NCI-H345 treated with DMSO at 0.1 percent for 48 hours (cell line): ENCODE measurements at regions not wholly inside any gene's neighbourhood (a gene's known extent, or its start where the extent isn't known, plus 50 kb on each side); places are given as distances from the start of the nearest gene placed in this dataset.

Source experiments
- DNase-seq: peaks from one replicate; lab custom pipeline; 2025; ENCODE audit not compliant: unreplicated experiment; lab: John Stamatoyannopoulos, UW

GRCh38 chr18:26794230-26795101 is 71.0 kb downstream of the AQP4 start:
- DNase-seq = no peak

GRCh38 chr18:26792661-26793060 is 72.8 kb downstream of the AQP4 start:
- no peak for DNase-seq

DNA sequence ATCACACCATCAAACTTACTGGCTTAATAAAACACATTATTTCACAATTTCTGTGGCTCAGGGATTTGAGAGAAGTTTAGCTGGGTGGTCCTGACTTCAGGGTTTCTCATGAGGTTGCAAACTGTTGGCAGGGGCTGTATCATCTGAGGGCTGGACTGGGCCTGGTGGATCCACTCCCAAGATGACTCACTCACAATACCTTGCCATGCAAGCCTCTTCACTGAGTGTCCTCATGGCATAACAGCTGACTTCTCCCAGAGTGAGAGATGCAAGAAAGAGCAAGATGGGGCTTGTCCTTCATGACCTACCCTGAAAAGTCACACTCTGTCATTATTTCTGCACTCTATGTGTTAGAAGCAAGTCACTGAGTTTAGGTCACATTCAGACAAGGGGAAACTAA is 73.8 kb downstream of the AQP4 start:
- DNase-seq = no peak

GRCh38 chr18:26784599-26784998 is 80.9 kb downstream of the AQP4 start:
- no peak for DNase-seq

GRCh38 chr18:26783170-26783569 is 82.3 kb downstream of the AQP4 start:
- no peak for DNase-seq

DNA sequence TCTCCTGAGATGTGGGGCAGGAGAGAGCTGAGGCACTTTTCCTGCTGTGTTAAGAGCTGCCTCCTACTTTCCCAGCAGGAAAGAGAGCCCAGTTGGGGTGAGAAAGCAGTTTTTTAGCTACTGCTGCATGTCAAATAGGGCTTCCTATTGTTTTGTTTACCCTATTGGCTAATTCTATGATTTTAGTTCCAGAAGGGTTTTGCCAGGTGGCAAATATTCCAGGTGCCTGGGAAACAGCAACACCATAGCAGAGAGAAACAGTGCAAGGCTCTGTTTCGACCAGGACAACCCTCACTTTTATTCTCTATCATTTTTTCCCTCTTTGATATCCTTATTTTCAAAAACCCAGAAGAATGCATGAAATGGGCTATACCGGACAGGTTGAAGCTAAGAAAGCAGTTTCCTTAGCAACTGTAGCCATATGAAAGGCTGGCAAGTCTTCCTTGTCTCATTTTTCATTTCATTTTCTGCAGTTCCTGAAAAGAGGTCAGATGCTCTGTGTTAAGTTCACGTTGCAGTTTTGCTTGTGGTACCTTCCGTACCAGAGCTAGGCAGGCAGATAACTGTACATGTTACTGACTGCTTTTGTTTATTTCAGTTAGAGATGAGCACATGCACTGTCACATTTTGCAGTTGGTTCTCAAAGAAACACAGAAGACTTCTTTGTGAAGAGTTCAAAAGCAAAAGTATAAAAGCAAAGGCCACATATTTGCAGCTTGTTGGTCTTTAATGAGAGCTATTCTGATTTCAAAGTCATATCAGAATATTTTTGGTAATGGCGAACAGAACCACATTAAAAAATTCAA is 84.8 kb downstream of the AQP4 start:
- no peak for DNase-seq

- DNase-seq = no peak
These were observed 87.5 kb downstream of the AQP4 start for GRCh38 chr18:26778054-26778393.

- no peak for DNase-seq
These were observed 88.0 kb downstream of the AQP4 start for GRCh38 chr18:26777351-26778053.

GRCh38 chr18:26772691-26773090 is 92.8 kb downstream of the AQP4 start:
- DNase-seq = no peak

- no peak for DNase-seq
These were observed 94.0 kb downstream of the AQP4 start for GRCh38 chr18:26771524-26771923.

- no peak for DNase-seq
These were observed 97.1 kb downstream of the AQP4 start for GRCh38 chr18:26768385-26768784.

DNA sequence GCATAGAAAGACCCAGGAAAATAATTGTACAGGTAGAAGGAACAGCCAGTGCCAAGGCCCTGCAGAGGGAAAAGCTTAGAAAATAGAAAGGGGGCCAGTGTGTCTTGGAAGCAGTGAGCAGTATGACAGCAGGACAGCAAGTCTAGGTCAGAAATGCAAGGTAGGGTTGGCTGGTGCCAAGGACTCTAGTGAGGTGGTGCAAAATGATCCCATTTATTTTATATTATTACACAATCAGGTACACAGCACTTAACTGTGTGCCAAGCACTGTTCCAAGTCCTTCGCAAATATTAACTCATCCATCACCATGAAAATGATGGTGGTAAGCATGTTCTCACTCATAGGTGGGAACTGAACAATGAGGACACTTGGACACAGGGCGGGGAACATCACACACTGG is 100.0 kb downstream of the AQP4 start:
- DNase-seq = no peak

DNA sequence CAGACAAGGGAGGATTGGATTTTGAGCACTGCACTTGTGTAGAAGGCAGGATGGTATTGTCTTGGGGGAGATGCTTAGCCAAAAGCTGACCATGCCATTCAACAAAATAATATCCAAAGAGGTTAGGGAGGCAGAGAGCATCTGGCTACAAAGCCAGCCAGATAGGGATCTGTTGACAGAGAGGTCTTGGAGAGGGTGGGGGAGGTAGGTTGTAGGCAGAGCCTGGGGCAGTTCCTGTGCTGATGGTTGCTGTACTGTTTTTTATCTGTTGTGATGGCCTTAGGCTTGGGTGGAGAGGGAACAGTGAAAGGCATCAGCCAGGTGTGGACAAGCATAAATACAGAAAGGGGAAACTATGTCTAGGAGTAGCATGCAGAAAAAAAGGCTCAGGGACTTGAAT is 100.9 kb downstream of the AQP4 start:
- DNase-seq = no peak

GRCh38 chr18:26764177-26764576 is 101.3 kb downstream of the AQP4 start:
- DNase-seq = no peak

- DNase-seq = no peak
These were observed 101.9 kb downstream of the AQP4 start for GRCh38 chr18:26763446-26764110.

GRCh38 chr18:26757263-26758019 is 108.1 kb downstream of the AQP4 start:
- no peak for DNase-seq

- DNase-seq = no peak
These were observed 109.0 kb downstream of the AQP4 start for GRCh38 chr18:26756556-26756955.

DNA sequence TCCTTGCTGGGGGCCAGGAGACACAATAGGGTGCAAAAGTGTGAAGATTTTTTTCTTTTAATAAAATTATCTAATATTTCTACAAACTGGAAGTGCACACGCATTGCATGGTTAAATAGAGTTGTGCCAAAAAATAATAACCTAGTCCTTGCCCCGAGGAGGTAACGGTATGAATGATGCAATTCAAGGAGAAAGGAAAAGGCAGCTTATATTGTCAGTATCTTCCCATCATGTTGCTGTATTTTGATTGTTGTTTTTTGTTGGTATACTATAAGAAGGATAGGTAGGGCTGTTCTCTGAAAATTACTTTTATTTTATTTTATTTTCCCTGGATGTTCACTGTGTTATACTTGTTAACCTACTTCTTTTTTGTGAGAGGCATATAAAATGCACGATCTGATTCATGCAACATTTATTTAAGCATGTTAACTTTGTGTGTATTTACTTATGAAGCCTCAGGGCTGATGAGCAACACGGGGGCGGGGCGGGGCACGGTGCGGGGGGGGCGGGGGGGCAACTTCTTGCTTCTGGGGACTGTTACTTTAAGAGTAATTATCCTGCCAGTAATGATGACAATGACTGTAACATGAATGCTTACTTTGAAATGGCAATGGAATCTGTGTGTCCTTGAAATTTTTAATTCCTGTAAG is 118.6 kb downstream of the AQP4 start:
- DNase-seq = no peak

- DNase-seq = no peak
These were observed 119.1 kb downstream of the AQP4 start for GRCh38 chr18:26746398-26746797.
